H1 (cell line): ENCODE measurements at regions not wholly inside any gene's neighbourhood (a gene's known extent, or its start where the extent isn't known, plus 50 kb on each side); places are given as distances from the start of the nearest gene placed in this dataset.

ENCODE experiments used
- RNF2 ChIP-seq: fragments of 200-900, 300-1000 bp; sonication (generic); IDR thresholded peaks from 2 replicates; pipeline ENCODE4 v1.7.1; 2016; ENCODE audit warnings: borderline replicate concordance, low read depth, mild to moderate bottlenecking, antibody characterized with exemption, low read length; ENCODE audit not compliant: poor library complexity, severe bottlenecking; ENCODE audit errors: missing control alignments
- SIN3A ChIP-seq, 2 experiments: IDR thresholded peaks in 1 of 2; conservative IDR thresholded peaks in 1 of 2; 2 replicates each; pipeline ENCODE4 v1.6.1; 2011 to 2012; ENCODE audit warnings: low read length in 2 of 2, improper control_type of control experiment in 1 of 2, low read depth in 1 of 2, mild to moderate bottlenecking in 1 of 2
- TF ChIP-seq, protein P1 (sequence below), 3 experiments: IDR thresholded peaks; 1 replicate in 2 of 3; 2 replicates in 1 of 3; pipeline versions ENCODE4 v1.5.1 to v1.6.1; 2011; ENCODE audit warnings: low read length in 3 of 3, mild to moderate bottlenecking in 3 of 3, inconsistent platforms in 2 of 3, low read depth in 1 of 3, moderate library complexity in 1 of 3; ENCODE audit not compliant: insufficient read depth in 1 of 3; ENCODE audit errors: control extremely low read depth in 1 of 3
- TF ChIP-seq, protein P2 (sequence below): IDR thresholded peaks from 2 replicates; pipeline ENCODE4 v1.6.1; 2011; ENCODE audit warnings: low read depth, mild to moderate bottlenecking, low read length; ENCODE audit not compliant: insufficient read depth

DNA sequence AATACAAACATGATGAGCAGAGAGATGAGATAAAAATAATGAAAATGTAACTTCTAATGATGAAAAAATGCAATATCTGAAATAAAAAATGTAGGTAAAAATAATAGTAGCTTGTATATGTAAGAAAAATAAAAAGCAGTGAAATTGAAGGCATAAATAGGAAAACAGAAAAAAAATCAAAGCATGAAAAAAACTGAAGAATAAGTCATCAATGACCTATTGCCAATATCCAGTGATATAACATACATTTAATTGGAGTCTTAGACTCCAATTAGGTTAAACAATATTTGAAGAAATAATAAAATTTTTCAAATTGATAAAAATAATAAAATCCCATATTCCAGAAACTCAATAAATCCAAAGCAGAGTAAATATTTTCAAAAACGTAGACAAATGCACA, 114.0 kb upstream of the HDGFL1 start (continued):
- no peak for TF ChIP-seq RNF2
- TF ChIP-seq, protein P1, sequence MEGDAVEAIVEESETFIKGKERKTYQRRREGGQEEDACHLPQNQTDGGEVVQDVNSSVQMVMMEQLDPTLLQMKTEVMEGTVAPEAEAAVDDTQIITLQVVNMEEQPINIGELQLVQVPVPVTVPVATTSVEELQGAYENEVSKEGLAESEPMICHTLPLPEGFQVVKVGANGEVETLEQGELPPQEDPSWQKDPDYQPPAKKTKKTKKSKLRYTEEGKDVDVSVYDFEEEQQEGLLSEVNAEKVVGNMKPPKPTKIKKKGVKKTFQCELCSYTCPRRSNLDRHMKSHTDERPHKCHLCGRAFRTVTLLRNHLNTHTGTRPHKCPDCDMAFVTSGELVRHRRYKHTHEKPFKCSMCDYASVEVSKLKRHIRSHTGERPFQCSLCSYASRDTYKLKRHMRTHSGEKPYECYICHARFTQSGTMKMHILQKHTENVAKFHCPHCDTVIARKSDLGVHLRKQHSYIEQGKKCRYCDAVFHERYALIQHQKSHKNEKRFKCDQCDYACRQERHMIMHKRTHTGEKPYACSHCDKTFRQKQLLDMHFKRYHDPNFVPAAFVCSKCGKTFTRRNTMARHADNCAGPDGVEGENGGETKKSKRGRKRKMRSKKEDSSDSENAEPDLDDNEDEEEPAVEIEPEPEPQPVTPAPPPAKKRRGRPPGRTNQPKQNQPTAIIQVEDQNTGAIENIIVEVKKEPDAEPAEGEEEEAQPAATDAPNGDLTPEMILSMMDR (IDR thresholded peaks at IDR 0.05; ENCODE audit: control extremely low read depth in 1 of 3, insufficient read depth in 1 of 3, low read depth in 1 of 3, low read length in 3 of 3), result no peak
- no peak for TF ChIP-seq SIN3A (conservative IDR thresholded peaks at IDR 0.05 in 1 of 2, IDR thresholded peaks at IDR 0.05 in 1 of 2; ENCODE audit: low read depth in 1 of 2, low read length in 2 of 2)
- TF ChIP-seq, protein P2, sequence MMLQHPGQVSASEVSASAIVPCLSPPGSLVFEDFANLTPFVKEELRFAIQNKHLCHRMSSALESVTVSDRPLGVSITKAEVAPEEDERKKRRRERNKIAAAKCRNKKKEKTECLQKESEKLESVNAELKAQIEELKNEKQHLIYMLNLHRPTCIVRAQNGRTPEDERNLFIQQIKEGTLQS, result no peak
